ENCODE measurements at regions not wholly inside any gene's neighbourhood (a gene's known extent, or its start where the extent isn't known, plus 50 kb on each side); places are given as distances from the start of the nearest gene placed in this dataset.

- Histone ChIP-seq H3K4me1 (no peaks in the 10 kb centered on the region), H3K4me3 (no peak overlapping the region), H3K4me2 (no peak overlapping the region), H3K27ac (no peak overlapping the region), H3K9me3 (no peaks in the 10 kb centered on the region)
- no peak for DNase-seq (ENCODE audit: low read depth in 1 of 2, low spot score in 1 of 2)
- ATAC-seq, result no peak
- WGBS (ENCODE audit: missing lambda C conversion rate), result 28% methylated on average over 11 of the region's 11 CpGs
- TF ChIP-seq ZFP36 (IDR thresholded peaks at IDR 0.05; ENCODE audit: borderline replicate concordance, partially characterized antibody), result no peak
- POLR2A ChIA-PET, result no interaction called here
- CTCF ChIA-PET, result no interaction called here
- no peak for FAIRE-seq
These were observed 172.9 kb upstream of the MPPED2 start for GRCh38 chr11:30758946-30759504.

- no peak for TF ChIP-seq FOSL2 (IDR thresholded peaks at IDR 0.05)
- TF ChIP-seq FOSL2 (CRISPR knock-in tag; IDR thresholded peaks at IDR 0.05), result no peak
- TF ChIP-seq HOXB13 (CRISPR knock-in tag; IDR thresholded peaks at IDR 0.05; ENCODE audit: low read depth), result no peak
- TF ChIP-seq SREBF2 (IDR thresholded peaks at IDR 0.05), result no peak
- no peak for TF ChIP-seq MAX (IDR thresholded peaks at IDR 0.05)
- TF ChIP-seq BHLHE40 (IDR thresholded peaks at IDR 0.05; ENCODE audit: low read depth, low read length), result no peak
- CTCF ChIA-PET, result no interaction called here
- Histone ChIP-seq H3K4me2 (no peak overlapping the region), H3K4me1 (no peaks in the 10 kb centered on the region), H3K27ac (no peak overlapping the region), H3K4me3 (no peak overlapping the region), H3K9me3 (no peaks in the 10 kb centered on the region)
- ATAC-seq (no peak), FAIRE-seq (no peak), DNase-seq (ENCODE audit: low read depth in 1 of 2, low spot score in 1 of 2) (no peak)
- POLR2A ChIA-PET, result no interaction called here
- 36% methylated on average over 1 of the region's 1 CpG for WGBS (ENCODE audit: missing lambda C conversion rate)
These were observed 172.4 kb upstream of the MPPED2 start for GRCh38 chr11:30758518-30758917.

- 2% methylated on average over 3 of the region's 3 CpGs for WGBS (ENCODE audit: missing lambda C conversion rate)
- POLR2A ChIA-PET, result no interaction called here
These were observed 171.9 kb upstream of the MPPED2 start for GRCh38 chr11:30758012-30758411.

GRCh38 chr11:30753994-30754393 is 167.8 kb upstream of the MPPED2 start:
- H3K4me3 ChIP-seq, result no peak overlapping the region
- 2% methylated on average over 2 of the region's 2 CpGs for WGBS (ENCODE audit: missing lambda C conversion rate)
- H3K9me3 ChIP-seq, result no peaks in the 10 kb centered on the region
- FAIRE-seq (no peak), DNase-seq (ENCODE audit: low read depth in 1 of 2, low spot score in 1 of 2) (no peak), ATAC-seq (no peak)
- H3K27ac ChIP-seq, result no peak overlapping the region
- no peaks in the 10 kb centered on the region for H3K4me1 ChIP-seq
- POLR2A ChIA-PET, result no interaction called here
- CTCF ChIA-PET, result interaction anchor here (1.3 kb wide), 1 partner anchor 20 kb away, joined by 3 read pairs; no protein-coding TSS in a partner anchor
- TF ChIP-seq ATOH8 (CRISPR knock-in tag; IDR thresholded peaks at IDR 0.05; ENCODE audit: low read depth), result no peak
- TF ChIP-seq KDM1A (IDR thresholded peaks at IDR 0.05; ENCODE audit: low read depth), result no peak
- no peak for TF ChIP-seq SMC3 (IDR thresholded peaks at IDR 0.05)
- no peak for TF ChIP-seq FOXS1 (CRISPR knock-in tag; IDR thresholded peaks at IDR 0.05)
- no peak for TF ChIP-seq CEBPB (IDR thresholded peaks at IDR 0.05)
- no peak for TF ChIP-seq JUNB (IDR thresholded peaks at IDR 0.05)
- TF ChIP-seq ELK1 (IDR thresholded peaks at IDR 0.05; ENCODE audit: low read depth, low read length), result no peak
- TF ChIP-seq MAZ (IDR thresholded peaks at IDR 0.05; ENCODE audit: borderline replicate concordance, low read depth, low read length), result no peak
- no peak for TF ChIP-seq POLR2A (IDR thresholded peaks at IDR 0.05; ENCODE audit: low read length)
- no peak for TF ChIP-seq CBX2 (IDR thresholded peaks at IDR 0.05; ENCODE audit: borderline replicate concordance, low read depth)
- no peak for TF ChIP-seq BHLHE40 (IDR thresholded peaks at IDR 0.05; ENCODE audit: low read depth, low read length)
- no peak for TF ChIP-seq RARB (CRISPR knock-in tag; IDR thresholded peaks at IDR 0.05)
- TF ChIP-seq REST (IDR thresholded peaks at IDR 0.05), result no peak
- TF ChIP-seq NFE2L2 (conservative IDR thresholded peaks at IDR 0.05; ENCODE audit: low read length), result no peak
- no peak overlapping the region for H3K4me2 ChIP-seq

More at GRCh38 chr11:30758012-30758411, 171.9 kb upstream of the MPPED2 start:
- CTCF ChIA-PET, result no interaction called here
- TF ChIP-seq ZC3H11A (IDR thresholded peaks at IDR 0.05), result no peak
- TF ChIP-seq CBX8 (IDR thresholded peaks at IDR 0.05), result no peak
- no peak for TF ChIP-seq POLR2A (IDR thresholded peaks at IDR 0.05; ENCODE audit: low read length)
- no peak for TF ChIP-seq GATA3 (IDR thresholded peaks at IDR 0.05; ENCODE audit: borderline replicate concordance)
- no peak for TF ChIP-seq HOXB5 (CRISPR knock-in tag; IDR thresholded peaks at IDR 0.05)
- no peak for TF ChIP-seq JUN (IDR thresholded peaks at IDR 0.05)
- TF ChIP-seq EP300 (IDR thresholded peaks at IDR 0.05), result no peak
- no peak for TF ChIP-seq MAFK (IDR thresholded peaks at IDR 0.05; ENCODE audit: partially characterized antibody)
- no peak for TF ChIP-seq RARB (CRISPR knock-in tag; IDR thresholded peaks at IDR 0.05)
- no peak for TF ChIP-seq E2F6 (IDR thresholded peaks at IDR 0.05; ENCODE audit: borderline replicate concordance, low read depth)
- no peaks in the 10 kb centered on the region for H3K9me3 ChIP-seq
- FAIRE-seq (no peak), DNase-seq (ENCODE audit: low read depth in 1 of 2, low spot score in 1 of 2) (no peak), ATAC-seq (no peak)
- H3K27ac ChIP-seq, result no peak overlapping the region
- no peak overlapping the region for H3K4me3 ChIP-seq
- no peak overlapping the region for H3K4me2 ChIP-seq
- H3K4me1 ChIP-seq, result no peaks in the 10 kb centered on the region
